ENCODE measurements at regions not wholly inside any gene's neighbourhood (a gene's known extent, or its start where the extent isn't known, plus 50 kb on each side); places are given as distances from the start of the nearest gene placed in this dataset.
A peak's percentile ranks its signal among the peaks of the same experiment; 100 is the strongest.

DNA sequence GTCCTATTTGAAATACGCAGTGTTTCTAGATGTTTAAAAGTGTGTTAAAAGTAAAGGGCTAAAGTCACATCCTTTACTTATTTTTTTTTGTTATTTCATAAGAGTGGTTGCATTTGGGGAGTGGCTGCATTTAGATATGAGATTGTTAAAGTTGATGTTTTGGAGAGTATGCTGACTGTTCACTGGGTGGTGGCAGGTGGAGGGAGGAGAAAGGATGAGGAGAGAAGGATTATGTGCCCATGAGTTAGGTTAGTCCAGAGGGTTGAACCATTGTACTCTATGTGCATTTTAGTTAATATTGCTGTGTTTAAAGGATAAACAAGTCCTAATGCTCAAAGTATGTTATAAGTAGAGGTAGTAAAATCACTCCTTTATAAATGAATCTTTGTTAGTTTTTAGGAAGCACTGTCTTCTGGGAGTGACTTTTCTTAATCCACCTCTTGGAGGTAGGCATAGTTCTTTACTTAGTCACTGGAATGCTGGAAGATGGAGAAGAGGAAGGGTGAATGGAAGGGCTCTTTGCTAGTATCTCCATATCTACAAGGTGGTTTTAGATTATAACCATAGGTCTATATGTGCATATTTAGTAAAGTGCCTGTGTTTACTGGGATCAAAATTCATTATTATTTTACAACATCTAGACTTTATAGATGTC, 332.3 kb downstream of the NPR3 start:
- Mint-ChIP-seq H3K36me3 (ENCODE audit: insufficient read depth) (no peaks in the 10 kb centered on the region), H3K27me3 (ENCODE audit: low read depth) (no peaks in the 10 kb centered on the region), H3K4me3 (no peak overlapping the region), H3K4me1 (ENCODE audit: low read depth) (no peaks in the 10 kb centered on the region), H3K9me3 (peaks cover 3% of the 10 kb centered on the region)
- ATAC-seq (no peak), DNase-seq (no peak)

- ATAC-seq (no peak), DNase-seq (no peak)
- H3K4me3 Mint-ChIP-seq: no peak overlapping the region
- H3K27me3 Mint-ChIP-seq (ENCODE audit: low read depth): no peaks in the 10 kb centered on the region
- no peaks in the 10 kb centered on the region for H3K36me3 Mint-ChIP-seq (ENCODE audit: insufficient read depth)
- peaks cover 3% of the 10 kb centered on the region for H3K9me3 Mint-ChIP-seq
- H3K4me1 Mint-ChIP-seq (ENCODE audit: low read depth): no peaks in the 10 kb centered on the region
These were observed 335.0 kb downstream of the NPR3 start for GRCh38 chr5:33046091-33046490.

DNA sequence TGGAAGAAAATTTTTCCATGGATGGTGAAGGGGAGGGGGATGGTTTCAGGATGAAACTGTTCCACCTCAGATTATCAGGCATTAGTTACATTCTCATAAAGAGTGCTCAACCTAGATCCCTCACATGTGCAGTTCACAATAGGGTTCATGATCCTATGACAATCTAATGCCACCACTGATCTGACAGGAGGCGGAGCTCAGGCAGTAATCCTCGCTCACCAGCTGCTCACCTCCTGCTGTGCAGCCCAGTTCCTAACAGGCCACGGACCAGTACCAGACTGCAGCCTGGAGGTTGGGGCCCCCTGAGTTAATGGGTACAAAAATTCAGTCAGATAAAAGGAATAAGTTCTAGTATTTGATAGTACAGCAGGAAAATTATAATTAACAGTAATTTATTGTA, 337.2 kb downstream of the NPR3 start:
- Mint-ChIP-seq H3K9me3 (peaks cover 12% of the 10 kb centered on the region), H3K4me3 (no peak overlapping the region), H3K4me1 (ENCODE audit: low read depth) (no peaks in the 10 kb centered on the region), H3K36me3 (ENCODE audit: insufficient read depth) (no peaks in the 10 kb centered on the region), H3K27me3 (ENCODE audit: low read depth) (no peaks in the 10 kb centered on the region)
- ATAC-seq (no peak), DNase-seq (no peak)

- Mint-ChIP-seq H3K9me3 (peaks cover 12% of the 10 kb centered on the region), H3K27me3 (ENCODE audit: low read depth) (no peaks in the 10 kb centered on the region)
These were observed 338.2 kb downstream of the NPR3 start for GRCh38 chr5:33049298-33049697.

GRCh38 chr5:33049842-33050241, 338.7 kb downstream of the NPR3 start:
- ATAC-seq: no peak
- no peak for DNase-seq
- no peaks in the 10 kb centered on the region for H3K27me3 Mint-ChIP-seq (ENCODE audit: low read depth)
- H3K4me3 Mint-ChIP-seq: no peak overlapping the region
- peaks cover 12% of the 10 kb centered on the region for H3K9me3 Mint-ChIP-seq
- H3K4me1 Mint-ChIP-seq (ENCODE audit: low read depth): no peaks in the 10 kb centered on the region
- H3K36me3 Mint-ChIP-seq (ENCODE audit: insufficient read depth): no peaks in the 10 kb centered on the region

More at GRCh38 chr5:33049298-33049697, 338.2 kb downstream of the NPR3 start:
- Mint-ChIP-seq H3K4me1 (ENCODE audit: low read depth) (no peaks in the 10 kb centered on the region), H3K4me3 (no peak overlapping the region), H3K36me3 (ENCODE audit: insufficient read depth) (no peaks in the 10 kb centered on the region)
- no peak for DNase-seq
- ATAC-seq: peak in 1 of 2 donors; percentile 10

- DNase-seq (no peak), ATAC-seq (no peak)
- no peak overlapping the region for H3K4me3 Mint-ChIP-seq
- H3K27me3 Mint-ChIP-seq (ENCODE audit: low read depth): no peaks in the 10 kb centered on the region
- no peaks in the 10 kb centered on the region for H3K36me3 Mint-ChIP-seq (ENCODE audit: insufficient read depth)
- H3K9me3 Mint-ChIP-seq: peaks cover 17% of the 10 kb centered on the region
- H3K4me1 Mint-ChIP-seq (ENCODE audit: low read depth): no peaks in the 10 kb centered on the region
These were observed 348.0 kb downstream of the NPR3 start for GRCh38 chr5:33059081-33059480.

- Mint-ChIP-seq H3K4me1 (ENCODE audit: low read depth) (no peaks in the 10 kb centered on the region), H3K27me3 (ENCODE audit: low read depth) (no peaks in the 10 kb centered on the region), H3K36me3 (ENCODE audit: insufficient read depth) (no peaks in the 10 kb centered on the region), H3K9me3 (peaks cover 4% of the 10 kb centered on the region), H3K4me3 (no peak overlapping the region)
- ATAC-seq (no peak), DNase-seq (no peak)
These were observed 354.0 kb downstream of the NPR3 start for GRCh38 chr5:33065131-33065530.

- no peaks in the 10 kb centered on the region for H3K36me3 Mint-ChIP-seq (ENCODE audit: insufficient read depth)
- ATAC-seq (no peak), DNase-seq (no peak)
- H3K27me3 Mint-ChIP-seq (ENCODE audit: low read depth): no peaks in the 10 kb centered on the region
- H3K9me3 Mint-ChIP-seq: no peaks in the 10 kb centered on the region
- H3K4me3 Mint-ChIP-seq: no peak overlapping the region
- no peaks in the 10 kb centered on the region for H3K4me1 Mint-ChIP-seq (ENCODE audit: low read depth)
These were observed 356.2 kb downstream of the NPR3 start for GRCh38 chr5:33067291-33067690.

DNA sequence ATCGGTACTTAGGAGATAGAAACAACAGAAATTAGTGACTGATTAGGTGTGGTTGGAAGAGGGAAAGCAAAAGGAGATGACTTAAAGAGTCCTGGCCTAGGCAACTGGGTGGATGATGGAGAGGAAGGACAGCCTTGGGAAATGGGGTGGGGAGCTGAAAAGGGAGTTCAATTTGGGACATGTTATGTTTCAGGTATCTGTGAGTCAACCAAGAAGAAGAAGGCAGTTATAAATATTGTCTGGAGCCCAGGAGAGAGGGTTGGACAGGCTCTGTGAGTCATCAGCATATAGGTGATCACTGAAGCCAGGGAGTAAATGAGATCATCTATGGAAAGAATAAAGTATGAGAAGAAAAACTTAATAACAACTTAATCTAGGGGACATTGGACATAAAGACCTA, 357.7 kb downstream of the NPR3 start:
- Mint-ChIP-seq H3K4me1 (ENCODE audit: low read depth) (no peaks in the 10 kb centered on the region), H3K36me3 (ENCODE audit: insufficient read depth) (no peaks in the 10 kb centered on the region), H3K27me3 (ENCODE audit: low read depth) (no peaks in the 10 kb centered on the region), H3K4me3 (no peak overlapping the region), H3K9me3 (no peaks in the 10 kb centered on the region)
- DNase-seq (no peak), ATAC-seq (no peak)

DNA sequence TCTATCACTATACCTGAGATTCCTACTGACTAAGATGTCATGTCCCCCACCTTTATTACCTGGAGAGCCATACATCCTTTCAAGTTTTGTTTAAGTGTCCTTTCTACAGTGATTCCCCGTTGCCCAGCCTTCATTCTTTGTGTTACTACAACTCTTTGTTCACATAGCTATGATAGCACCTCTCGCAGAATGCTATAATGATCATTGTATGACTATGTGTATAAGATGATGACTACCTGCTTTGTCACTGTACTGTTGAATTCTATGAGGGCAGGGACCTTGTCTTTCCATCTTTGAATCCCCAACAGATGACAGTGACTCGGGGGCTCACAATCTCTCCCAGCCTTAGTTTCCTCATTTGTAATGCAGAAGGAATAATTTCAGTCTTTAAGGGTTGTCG, 361.2 kb downstream of the NPR3 start:
- DNase-seq (no peak), ATAC-seq (no peak)
- Mint-ChIP-seq H3K27me3 (ENCODE audit: low read depth) (no peaks in the 10 kb centered on the region), H3K9me3 (peaks cover 4% of the 10 kb centered on the region), H3K4me1 (ENCODE audit: low read depth) (no peaks in the 10 kb centered on the region), H3K36me3 (ENCODE audit: insufficient read depth) (no peaks in the 10 kb centered on the region), H3K4me3 (no peak overlapping the region)

DNA sequence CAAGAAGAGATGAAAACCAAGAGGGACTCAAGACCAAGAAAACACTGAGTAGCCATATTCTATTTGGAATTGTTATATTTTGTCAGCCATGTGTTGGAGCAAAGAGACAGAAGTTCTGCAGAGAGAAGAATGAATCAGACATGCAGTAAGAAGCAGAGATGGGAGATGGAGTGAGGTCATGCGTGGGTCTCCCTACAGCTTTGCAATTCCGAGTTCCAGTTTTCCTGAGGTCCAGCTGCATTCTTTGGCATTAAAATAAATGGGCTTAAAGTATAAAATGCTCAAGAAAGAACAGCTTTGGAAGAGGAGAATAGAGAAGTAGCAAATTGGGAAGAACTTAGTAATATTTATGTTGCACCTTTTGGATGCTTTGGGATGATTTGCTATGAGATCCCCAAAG, 361.6 kb downstream of the NPR3 start:
- DNase-seq: no peak
- no peak overlapping the region for H3K4me3 Mint-ChIP-seq
- no peak for ATAC-seq
- peaks cover 5% of the 10 kb centered on the region for H3K9me3 Mint-ChIP-seq
- no peaks in the 10 kb centered on the region for H3K36me3 Mint-ChIP-seq (ENCODE audit: insufficient read depth)
- H3K4me1 Mint-ChIP-seq (ENCODE audit: low read depth): no peaks in the 10 kb centered on the region
- no peaks in the 10 kb centered on the region for H3K27me3 Mint-ChIP-seq (ENCODE audit: low read depth)

DNA sequence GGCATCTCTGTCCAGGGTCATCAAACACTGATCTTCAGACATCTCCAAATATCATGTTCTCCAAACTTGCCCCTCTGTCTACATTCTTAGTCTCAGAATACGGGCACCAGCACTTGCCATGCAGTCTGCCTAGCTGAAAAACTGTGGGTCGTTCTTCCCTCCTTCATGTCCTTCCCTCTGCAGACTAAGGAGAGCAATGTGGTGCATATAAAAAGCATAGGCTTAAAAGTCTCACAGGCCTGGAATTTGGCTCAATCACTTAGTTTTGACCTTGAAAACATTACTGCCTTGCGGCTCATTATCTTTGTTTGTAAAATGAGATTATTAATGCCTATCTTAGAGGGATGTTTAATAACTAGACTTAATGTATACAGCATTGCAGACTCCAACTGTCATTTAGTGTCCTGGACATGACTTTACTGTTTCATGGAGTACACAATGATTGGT, 362.8 kb downstream of the NPR3 start:
- no peaks in the 10 kb centered on the region for H3K36me3 Mint-ChIP-seq (ENCODE audit: insufficient read depth)
- peaks cover 7% of the 10 kb centered on the region for H3K9me3 Mint-ChIP-seq
- no peak overlapping the region for H3K4me3 Mint-ChIP-seq
- DNase-seq (no peak), ATAC-seq (no peak)
- H3K4me1 Mint-ChIP-seq (ENCODE audit: low read depth): no peaks in the 10 kb centered on the region
- H3K27me3 Mint-ChIP-seq (ENCODE audit: low read depth): no peaks in the 10 kb centered on the region

- ATAC-seq: no peak
- H3K4me3 Mint-ChIP-seq: no peak overlapping the region
- peaks cover 7% of the 10 kb centered on the region for H3K9me3 Mint-ChIP-seq
- H3K36me3 Mint-ChIP-seq (ENCODE audit: insufficient read depth): no peaks in the 10 kb centered on the region
- H3K4me1 Mint-ChIP-seq (ENCODE audit: low read depth): no peaks in the 10 kb centered on the region
- no peak for DNase-seq
- H3K27me3 Mint-ChIP-seq (ENCODE audit: low read depth): no peaks in the 10 kb centered on the region
These were observed 363.4 kb downstream of the NPR3 start for GRCh38 chr5:33074548-33074947.

DNA sequence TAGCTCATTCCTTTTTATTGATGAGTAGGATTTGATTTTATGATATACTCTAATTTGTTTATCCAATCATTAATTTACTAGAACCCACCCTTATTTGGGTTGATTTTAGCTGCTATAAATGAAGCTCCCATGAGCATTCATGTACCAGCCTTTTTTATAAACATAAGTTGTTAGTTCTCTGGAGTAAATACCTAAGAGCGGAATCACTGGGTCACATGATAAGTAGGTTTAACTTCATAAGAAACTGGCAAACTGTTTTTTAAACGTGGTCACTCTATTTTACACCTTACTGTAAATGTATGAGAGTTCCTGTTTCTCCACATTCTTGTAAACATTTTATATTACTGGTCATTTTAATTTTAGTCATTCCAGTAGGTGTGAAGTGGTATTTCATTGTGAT, 364.6 kb downstream of the NPR3 start:
- DNase-seq: no peak
- Mint-ChIP-seq H3K9me3 (peaks cover 7% of the 10 kb centered on the region), H3K36me3 (ENCODE audit: insufficient read depth) (no peaks in the 10 kb centered on the region), H3K27me3 (ENCODE audit: low read depth) (no peaks in the 10 kb centered on the region), H3K4me1 (ENCODE audit: low read depth) (no peaks in the 10 kb centered on the region), H3K4me3 (no peak overlapping the region)
- no peak for ATAC-seq

- ATAC-seq: no peak
- no peaks in the 10 kb centered on the region for H3K27me3 Mint-ChIP-seq (ENCODE audit: low read depth)
- H3K4me3 Mint-ChIP-seq: no peak overlapping the region
- H3K9me3 Mint-ChIP-seq: peaks cover 8% of the 10 kb centered on the region
- no peaks in the 10 kb centered on the region for H3K36me3 Mint-ChIP-seq (ENCODE audit: insufficient read depth)
- no peaks in the 10 kb centered on the region for H3K4me1 Mint-ChIP-seq (ENCODE audit: low read depth)
- no peak for DNase-seq
These were observed 361.2 kb upstream of the TARS1 start for GRCh38 chr5:33079548-33079947.

DNA sequence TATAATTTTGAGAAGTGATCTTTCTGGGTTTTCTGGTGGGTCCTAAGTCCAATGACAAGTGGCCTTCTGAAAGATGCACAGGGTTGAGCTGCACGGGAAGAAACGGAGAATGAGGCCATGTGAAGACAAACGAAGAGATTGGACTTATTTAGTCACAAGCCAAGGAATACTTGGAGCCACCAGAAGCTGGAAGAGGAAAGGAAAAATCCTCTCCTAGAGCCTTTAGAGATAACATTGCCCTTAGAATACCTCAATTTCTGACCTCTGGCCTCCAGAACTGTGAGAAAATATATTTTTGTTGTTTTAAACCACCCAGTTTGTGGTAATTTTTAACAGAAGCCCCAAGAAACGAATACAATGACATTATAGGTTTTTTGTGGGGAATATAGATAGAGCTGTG, 360.5 kb upstream of the TARS1 start:
- DNase-seq (no peak), ATAC-seq (no peak)
- no peak overlapping the region for H3K4me3 Mint-ChIP-seq
- no peaks in the 10 kb centered on the region for H3K4me1 Mint-ChIP-seq (ENCODE audit: low read depth)
- H3K36me3 Mint-ChIP-seq (ENCODE audit: insufficient read depth): no peaks in the 10 kb centered on the region
- peaks cover 8% of the 10 kb centered on the region for H3K9me3 Mint-ChIP-seq
- H3K27me3 Mint-ChIP-seq (ENCODE audit: low read depth): no peaks in the 10 kb centered on the region

Data from activated T-cell treated with anti-CD3 and anti-CD28 coated beads, Interleukin-2, amount 50 U/mL, for 4 hours (primary cell).